Endothelial cell of umbilical vein (primary cell): ENCODE measurements at regions not wholly inside any gene's neighbourhood (a gene's known extent, or its start where the extent isn't known, plus 50 kb on each side); places are given as distances from the start of the nearest gene placed in this dataset.

Experiments
- BruUV-seq: library from RNA; stranded (reverse); fragments of 400-500 nt; replicated peaks from 2 replicates; lab custom pipeline; 2021; lab: Mats Ljungman, UMichigan
- CTCF ChIA-PET: fragments of 300-600, 350-600 bp; sonication (Branson Sonifier 250); formaldehyde crosslinking; loops from one replicate; lab custom pipeline; 2021; ENCODE audit warnings: antibody characterized with exemption, inconsistent platforms; lab: Charles Lee
- POLR2A ChIA-PET: fragments of 300-600, 350-600 bp; sonication (Branson Sonifier 250); formaldehyde crosslinking; loops from one replicate; lab custom pipeline; 2021; ENCODE audit warnings: antibody characterized with exemption, inconsistent platforms; lab: Charles Lee
- DNase-seq: peaks from one replicate; pipeline ENCODE4 v3.0.0-alpha.2; 2011; ENCODE audit warnings: low read depth, low spot score
- FAIRE-seq: peaks from 2 replicates; lab custom pipeline; 2011; peaks lifted over from hg19 to GRCh38; lab: Jason Lieb, UNC
- H2AFZ ChIP-seq: 2 replicates; pipeline ENCODE4 v1.6.0; 2012; ENCODE audit warnings: low read depth, low read length, control low read depth, inconsistent platforms
- H3K27ac ChIP-seq: 2 replicates; pipeline ENCODE4 v1.5.1; 2011; ENCODE audit warnings: low read depth, mild to moderate bottlenecking, control low read depth, low read length, moderate library complexity; ENCODE audit not compliant: insufficient read depth
- H3K27me3 ChIP-seq, 2 experiments: 2 replicates each; pipeline versions ENCODE4 v1.6.0 to v1.6.1; 2011; ENCODE audit warnings: low read length in 2 of 2, mixed read lengths in 1 of 2; ENCODE audit not compliant: control insufficient read depth in 2 of 2, insufficient read depth in 2 of 2
- H3K36me3 ChIP-seq, 2 experiments: 2 replicates in 1 of 2; 3 replicates in 1 of 2; pipeline ENCODE4 v1.5.1; 2011; ENCODE audit warnings: low read length in 2 of 2, mild to moderate bottlenecking in 1 of 2, moderate library complexity in 1 of 2; ENCODE audit not compliant: control insufficient read depth in 2 of 2, insufficient read depth in 2 of 2; ENCODE audit errors: extremely low read depth in 1 of 2
- H3K4me1 ChIP-seq: 3 replicates; pipeline ENCODE4 v1.5.1; 2011; ENCODE audit warnings: mild to moderate bottlenecking, low read length; ENCODE audit not compliant: control insufficient read depth, insufficient read depth; ENCODE audit errors: extremely low read depth
- H3K4me2 ChIP-seq: 2 replicates; pipeline ENCODE4 v1.6.1; 2011; ENCODE audit warnings: low read length, control low read depth, mixed read lengths; ENCODE audit not compliant: insufficient read depth
- H3K4me3 ChIP-seq, 3 experiments: fragments of 200-600 bp in 1 of 3; sonication (generic), shearing (Covaris generic) in 1 of 3; replicated peaks in 1 of 3; 2 replicates each; pipeline ENCODE4 v1.5.1; 2011 to 2016; ENCODE audit warnings: control low read depth in 3 of 3, low read length in 3 of 3, mild to moderate bottlenecking in 2 of 3, inconsistent platforms in 1 of 3, low read depth in 1 of 3, moderate library complexity in 1 of 3; ENCODE audit not compliant: insufficient read depth in 1 of 3
- H3K79me2 ChIP-seq: 2 replicates; pipeline ENCODE4 v1.6.0; 2012; ENCODE audit warnings: low read length, inconsistent platforms; ENCODE audit not compliant: control insufficient read depth, insufficient read depth
- H3K9ac ChIP-seq: replicated peaks from 2 replicates; pipeline ENCODE3; 2011; ENCODE audit warnings: low read length, control low read depth; ENCODE audit not compliant: insufficient read depth; ENCODE audit errors: extremely low read depth
- H3K9me1 ChIP-seq: replicated peaks from 3 replicates; pipeline ENCODE4 v1.6.0; 2011; ENCODE audit warnings: mild to moderate bottlenecking, low read length; ENCODE audit not compliant: control insufficient read depth, insufficient read depth; ENCODE audit errors: extremely low read depth
- H3K9me3 ChIP-seq: replicated peaks from 2 replicates; pipeline ENCODE4 v1.5.1; 2012; ENCODE audit warnings: low read length, inconsistent platforms; ENCODE audit not compliant: control insufficient read depth, insufficient read depth
- H4K20me1 ChIP-seq: replicated peaks from 2 replicates; pipeline ENCODE3; 2011; ENCODE audit warnings: mild to moderate bottlenecking, low read length; ENCODE audit not compliant: control insufficient read depth, insufficient read depth; ENCODE audit errors: extremely low read depth
- CTCF ChIP-seq, 2 donors: IDR thresholded peaks; 1 replicate in 1 of 2; 2 replicates in 1 of 2; pipeline ENCODE4 v1.5.1; 2011; ENCODE audit warnings: low read length in 2 of 2, mild to moderate bottlenecking in 2 of 2, moderate library complexity in 2 of 2, control low read depth in 1 of 2, inconsistent platforms in 1 of 2, low read depth in 1 of 2; ENCODE audit not compliant: insufficient read depth in 1 of 2; ENCODE audit errors: extremely low read depth in 1 of 2
- EZH2 ChIP-seq: IDR thresholded peaks from 2 replicates; pipeline ENCODE4 v1.6.1; 2012; ENCODE audit warnings: borderline replicate concordance, low read depth, mild to moderate bottlenecking, moderate library complexity, low read length, inconsistent platforms; ENCODE audit not compliant: severe bottlenecking
- FOS ChIP-seq: IDR thresholded peaks from 2 replicates; pipeline ENCODE4 v1.6.1; 2011; ENCODE audit warnings: mild to moderate bottlenecking, low read length, moderate library complexity, borderline replicate concordance; ENCODE audit not compliant: insufficient read depth
- GATA2 ChIP-seq: IDR thresholded peaks from 2 replicates; pipeline ENCODE4 v1.7.0; 2011; ENCODE audit warnings: low read depth, mild to moderate bottlenecking, moderate library complexity, mixed read lengths, low read length; ENCODE audit not compliant: insufficient read length, insufficient read depth
- JUN ChIP-seq: IDR thresholded peaks from 2 replicates; pipeline ENCODE4 v1.6.1; 2011; ENCODE audit warnings: borderline replicate concordance, low read depth; ENCODE audit not compliant: insufficient read length, insufficient read depth
- MAX ChIP-seq: IDR thresholded peaks from 2 replicates; pipeline ENCODE4 v1.6.1; 2011; ENCODE audit not compliant: insufficient read depth, insufficient read length
- MYC ChIP-seq: IDR thresholded peaks from one replicate; pipeline ENCODE4 v1.6.1; 2011; ENCODE audit warnings: mild to moderate bottlenecking, low read depth, low read length
- POLR2A ChIP-seq: IDR thresholded peaks from 2 replicates; pipeline ENCODE4 v1.6.1; 2012; ENCODE audit warnings: low read depth, mild to moderate bottlenecking, control low read depth, low read length
- POLR2AphosphoS5 ChIP-seq: IDR thresholded peaks from 2 replicates; pipeline ENCODE4 v1.6.1; 2012; ENCODE audit warnings: low read depth, mild to moderate bottlenecking, control low read depth, low read length, moderate library complexity; ENCODE audit not compliant: insufficient read depth
- dilution Hi-C: fragments of 300-500 bp; cut with MboI; formaldehyde crosslinking; loops from one replicate; pipeline ENCODE4 v1.15.0; 2019; ENCODE audit warnings: low sequenced_read_pairs; ENCODE audit not compliant: extremely low pct_ligation_motif_present
- intact Hi-C: fragments of 100-400 bp; cut with micrococcal nuclease; formaldehyde crosslinking; loops from one replicate; pipeline ENCODE4 v1.10.0; 2022

DNA sequence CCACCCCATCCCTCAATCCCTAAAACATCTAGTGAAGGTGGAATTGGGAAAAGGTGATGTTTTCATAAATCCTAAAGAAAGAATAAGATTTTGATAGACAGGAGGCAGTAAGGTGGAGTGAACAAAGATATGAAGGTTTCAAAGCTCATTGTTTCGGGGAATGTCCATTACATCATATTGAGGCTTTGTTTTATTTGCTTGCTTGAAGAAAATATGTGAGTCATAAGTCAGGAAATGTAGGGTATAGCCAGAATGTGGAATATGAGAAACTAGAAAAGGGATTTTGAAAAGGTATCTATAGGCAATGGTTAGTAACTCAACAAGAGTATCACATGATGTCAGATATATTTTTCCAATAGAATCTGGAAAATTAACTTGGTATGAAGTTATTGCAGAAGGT lies 1178.5 kb upstream of the ACVR2A start:
- Histone ChIP-seq H3K9me1 (no peaks in the 10 kb centered on the region), H3K4me2 (peak overlapping the region; percentile 31), H2AFZ (peak overlapping the region; percentile 54), H3K36me3 (no peaks in the 10 kb centered on the region), H3K79me2 (no peaks in the 10 kb centered on the region), H3K9ac (no peak overlapping the region), H3K27me3 (no peaks in the 10 kb centered on the region), H4K20me1 (no peaks in the 10 kb centered on the region), H3K4me3 (no peak overlapping the region), H3K27ac (peak overlapping the region; percentile 34), H3K9me3 (no peaks in the 10 kb centered on the region), H3K4me1 (peaks cover 9% of the 10 kb centered on the region)
- TF ChIP-seq MAX = no peak
- TF ChIP-seq MYC = no peak
- TF ChIP-seq GATA2 = no peak
- TF ChIP-seq EZH2 = no peak
- TF ChIP-seq POLR2A = no peak
- no peak for TF ChIP-seq CTCF (IDR thresholded peaks at IDR 0.05; ENCODE audit: extremely low read depth in 1 of 2, insufficient read depth in 1 of 2, low read depth in 1 of 2, low read length in 2 of 2)
- peak; percentile 51 for TF ChIP-seq FOS
- no peak for TF ChIP-seq POLR2AphosphoS5
- peak; percentile 78 for TF ChIP-seq JUN
- CTCF ChIA-PET = interaction anchor here (1.0 to 1.6 kb wide), 3 partner anchors 13 to 143 kb away, joined by 3 to 5 read pairs (median 3); no protein-coding TSS in a partner anchor
- BruUV-seq = no TSS peak
- peak; percentile 70 for DNase-seq
- intact Hi-C loops (no loop called here), dilution Hi-C loops (no loop called here)
- POLR2A ChIA-PET = no interaction called here
- FAIRE-seq = no peak
